WTC11 (cell line): ENCODE measurements at regions not wholly inside any gene's neighbourhood (a gene's known extent, or its start where the extent isn't known, plus 50 kb on each side); places are given as distances from the start of the nearest gene placed in this dataset.

Experiments
- ARID4B ChIP-seq: sonication (generic); formaldehyde crosslinking; IDR thresholded peaks from 2 replicates; pipeline ENCODE4 v1.8.0; 2023; ENCODE audit warnings: missing genetic modification reagents, mild to moderate bottlenecking, borderline replicate concordance
- ATF6 ChIP-seq: sonication (generic); formaldehyde crosslinking; IDR thresholded peaks from 2 replicates; pipeline ENCODE4 v1.8.1; 2023; ENCODE audit warnings: mild to moderate bottlenecking, missing genetic modification reagents
- E2F1 ChIP-seq: sonication (generic); formaldehyde crosslinking; IDR thresholded peaks from 2 replicates; pipeline ENCODE4 v1.8.0; 2022; ENCODE audit warnings: mild to moderate bottlenecking, missing genetic modification reagents
- MLX ChIP-seq: sonication (generic); formaldehyde crosslinking; IDR thresholded peaks from 2 replicates; pipeline ENCODE4 v1.8.1; 2023; ENCODE audit warnings: mild to moderate bottlenecking, missing genetic modification reagents, moderate library complexity
- NFYB ChIP-seq: sonication (generic); formaldehyde crosslinking; conservative IDR thresholded peaks from 2 replicates; pipeline ENCODE4 v1.8.0; 2022; ENCODE audit warnings: low read depth, missing genetic modification reagents
- PRDM15 ChIP-seq: sonication (generic); formaldehyde crosslinking; IDR thresholded peaks from 2 replicates; pipeline ENCODE4 v1.8.0; 2022; ENCODE audit warnings: missing genetic modification reagents
- RORB ChIP-seq: fragments of 250-450 bp; sonication (Bioruptor Pico); IDR thresholded peaks from 2 replicates; pipeline ENCODE4 v1.9.0; 2021; ENCODE audit warnings: mild to moderate bottlenecking
- TEAD4 ChIP-seq: sonication (generic); formaldehyde crosslinking; IDR thresholded peaks from 2 replicates; pipeline ENCODE4 v1.8.0; 2022; ENCODE audit warnings: mild to moderate bottlenecking, missing genetic modification reagents
- ZNF232 ChIP-seq: sonication (generic); formaldehyde crosslinking; IDR thresholded peaks from 2 replicates; pipeline ENCODE4 v1.8.0; 2022; ENCODE audit warnings: mild to moderate bottlenecking, missing genetic modification reagents
- ZNF263 ChIP-seq: sonication (generic); formaldehyde crosslinking; IDR thresholded peaks from 2 replicates; pipeline ENCODE4 v1.8.1; 2022; ENCODE audit warnings: low read depth, mild to moderate bottlenecking, moderate library complexity, missing genetic modification reagents
- TF ChIP-seq, protein P1 (sequence below): fragments of 250-450 bp; sonication (Bioruptor Pico); IDR thresholded peaks from 2 replicates; pipeline ENCODE4 v1.9.0; 2021; ENCODE audit warnings: mild to moderate bottlenecking, borderline replicate concordance
- TF ChIP-seq, protein P2 (sequence below): sonication (generic); formaldehyde crosslinking; IDR thresholded peaks from 2 replicates; pipeline ENCODE4 v1.8.1; 2023; ENCODE audit warnings: mild to moderate bottlenecking, missing genetic modification reagents, borderline replicate concordance
- TF ChIP-seq, protein P3 (sequence below): sonication (generic); formaldehyde crosslinking; IDR thresholded peaks from 2 replicates; pipeline ENCODE4 v1.8.1; 2023; ENCODE audit warnings: mild to moderate bottlenecking, missing genetic modification reagents, moderate library complexity

- TF ChIP-seq, protein P1, sequence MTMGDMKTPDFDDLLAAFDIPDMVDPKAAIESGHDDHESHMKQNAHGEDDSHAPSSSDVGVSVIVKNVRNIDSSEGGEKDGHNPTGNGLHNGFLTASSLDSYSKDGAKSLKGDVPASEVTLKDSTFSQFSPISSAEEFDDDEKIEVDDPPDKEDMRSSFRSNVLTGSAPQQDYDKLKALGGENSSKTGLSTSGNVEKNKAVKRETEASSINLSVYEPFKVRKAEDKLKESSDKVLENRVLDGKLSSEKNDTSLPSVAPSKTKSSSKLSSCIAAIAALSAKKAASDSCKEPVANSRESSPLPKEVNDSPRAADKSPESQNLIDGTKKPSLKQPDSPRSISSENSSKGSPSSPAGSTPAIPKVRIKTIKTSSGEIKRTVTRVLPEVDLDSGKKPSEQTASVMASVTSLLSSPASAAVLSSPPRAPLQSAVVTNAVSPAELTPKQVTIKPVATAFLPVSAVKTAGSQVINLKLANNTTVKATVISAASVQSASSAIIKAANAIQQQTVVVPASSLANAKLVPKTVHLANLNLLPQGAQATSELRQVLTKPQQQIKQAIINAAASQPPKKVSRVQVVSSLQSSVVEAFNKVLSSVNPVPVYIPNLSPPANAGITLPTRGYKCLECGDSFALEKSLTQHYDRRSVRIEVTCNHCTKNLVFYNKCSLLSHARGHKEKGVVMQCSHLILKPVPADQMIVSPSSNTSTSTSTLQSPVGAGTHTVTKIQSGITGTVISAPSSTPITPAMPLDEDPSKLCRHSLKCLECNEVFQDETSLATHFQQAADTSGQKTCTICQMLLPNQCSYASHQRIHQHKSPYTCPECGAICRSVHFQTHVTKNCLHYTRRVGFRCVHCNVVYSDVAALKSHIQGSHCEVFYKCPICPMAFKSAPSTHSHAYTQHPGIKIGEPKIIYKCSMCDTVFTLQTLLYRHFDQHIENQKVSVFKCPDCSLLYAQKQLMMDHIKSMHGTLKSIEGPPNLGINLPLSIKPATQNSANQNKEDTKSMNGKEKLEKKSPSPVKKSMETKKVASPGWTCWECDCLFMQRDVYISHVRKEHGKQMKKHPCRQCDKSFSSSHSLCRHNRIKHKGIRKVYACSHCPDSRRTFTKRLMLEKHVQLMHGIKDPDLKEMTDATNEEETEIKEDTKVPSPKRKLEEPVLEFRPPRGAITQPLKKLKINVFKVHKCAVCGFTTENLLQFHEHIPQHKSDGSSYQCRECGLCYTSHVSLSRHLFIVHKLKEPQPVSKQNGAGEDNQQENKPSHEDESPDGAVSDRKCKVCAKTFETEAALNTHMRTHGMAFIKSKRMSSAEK (CRISPR knock-in tag) = 0 out of 2 replicates have a peak, but pooled peaks have one; percentile 58
- TF ChIP-seq, protein P2, sequence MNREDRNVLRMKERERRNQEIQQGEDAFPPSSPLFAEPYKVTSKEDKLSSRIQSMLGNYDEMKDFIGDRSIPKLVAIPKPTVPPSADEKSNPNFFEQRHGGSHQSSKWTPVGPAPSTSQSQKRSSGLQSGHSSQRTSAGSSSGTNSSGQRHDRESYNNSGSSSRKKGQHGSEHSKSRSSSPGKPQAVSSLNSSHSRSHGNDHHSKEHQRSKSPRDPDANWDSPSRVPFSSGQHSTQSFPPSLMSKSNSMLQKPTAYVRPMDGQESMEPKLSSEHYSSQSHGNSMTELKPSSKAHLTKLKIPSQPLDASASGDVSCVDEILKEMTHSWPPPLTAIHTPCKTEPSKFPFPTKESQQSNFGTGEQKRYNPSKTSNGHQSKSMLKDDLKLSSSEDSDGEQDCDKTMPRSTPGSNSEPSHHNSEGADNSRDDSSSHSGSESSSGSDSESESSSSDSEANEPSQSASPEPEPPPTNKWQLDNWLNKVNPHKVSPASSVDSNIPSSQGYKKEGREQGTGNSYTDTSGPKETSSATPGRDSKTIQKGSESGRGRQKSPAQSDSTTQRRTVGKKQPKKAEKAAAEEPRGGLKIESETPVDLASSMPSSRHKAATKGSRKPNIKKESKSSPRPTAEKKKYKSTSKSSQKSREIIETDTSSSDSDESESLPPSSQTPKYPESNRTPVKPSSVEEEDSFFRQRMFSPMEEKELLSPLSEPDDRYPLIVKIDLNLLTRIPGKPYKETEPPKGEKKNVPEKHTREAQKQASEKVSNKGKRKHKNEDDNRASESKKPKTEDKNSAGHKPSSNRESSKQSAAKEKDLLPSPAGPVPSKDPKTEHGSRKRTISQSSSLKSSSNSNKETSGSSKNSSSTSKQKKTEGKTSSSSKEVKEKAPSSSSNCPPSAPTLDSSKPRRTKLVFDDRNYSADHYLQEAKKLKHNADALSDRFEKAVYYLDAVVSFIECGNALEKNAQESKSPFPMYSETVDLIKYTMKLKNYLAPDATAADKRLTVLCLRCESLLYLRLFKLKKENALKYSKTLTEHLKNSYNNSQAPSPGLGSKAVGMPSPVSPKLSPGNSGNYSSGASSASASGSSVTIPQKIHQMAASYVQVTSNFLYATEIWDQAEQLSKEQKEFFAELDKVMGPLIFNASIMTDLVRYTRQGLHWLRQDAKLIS (CRISPR knock-in tag) = peak; percentile 87; the same call in 1 of the 2 replicates
- TF ChIP-seq MLX (CRISPR knock-in tag) (no peak), NFYB (peak; percentile 91), RORB (no peak), ZNF263 (no peak), PRDM15 (CRISPR knock-in tag) (no peak), E2F1 (CRISPR knock-in tag) (0 out of 2 replicates have a peak, but pooled peaks have one; percentile 23), ATF6 (CRISPR knock-in tag) (0 out of 2 replicates have a peak, but pooled peaks have one; percentile 32), ZNF232 (CRISPR knock-in tag) (no peak), TEAD4 (CRISPR knock-in tag) (no peak; the same call in 1 of the 2 replicates), ARID4B (CRISPR knock-in tag) (peak; percentile 90)
- TF ChIP-seq, protein P3, sequence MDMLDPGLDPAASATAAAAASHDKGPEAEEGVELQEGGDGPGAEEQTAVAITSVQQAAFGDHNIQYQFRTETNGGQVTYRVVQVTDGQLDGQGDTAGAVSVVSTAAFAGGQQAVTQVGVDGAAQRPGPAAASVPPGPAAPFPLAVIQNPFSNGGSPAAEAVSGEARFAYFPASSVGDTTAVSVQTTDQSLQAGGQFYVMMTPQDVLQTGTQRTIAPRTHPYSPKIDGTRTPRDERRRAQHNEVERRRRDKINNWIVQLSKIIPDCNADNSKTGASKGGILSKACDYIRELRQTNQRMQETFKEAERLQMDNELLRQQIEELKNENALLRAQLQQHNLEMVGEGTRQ = no peak
Measured at GRCh38 chr6:26270903-26271667, 93.9 kb upstream of the BTN3A2 start (continued).
